GM23248 (cell line): ENCODE measurements at regions not wholly inside any gene's neighbourhood (a gene's known extent, or its start where the extent isn't known, plus 50 kb on each side); places are given as distances from the start of the nearest gene placed in this dataset.

ENCODE experiments used
- EZH2 ChIP-seq: fragments of 200-600 bp; sonication (generic); IDR thresholded peaks from 2 replicates; pipeline ENCODE4 v1.6.1; 2018; ENCODE audit warnings: antibody characterized with exemption, mild to moderate bottlenecking; ENCODE audit not compliant: insufficient read depth, poor library complexity, severe bottlenecking
- EZH2phosphoT487 ChIP-seq: fragments of 200-600 bp; sonication (generic); IDR thresholded peaks from 2 replicates; pipeline ENCODE4 v1.6.1; 2018; ENCODE audit warnings: antibody characterized with exemption, moderate library complexity, mild to moderate bottlenecking, low read depth; ENCODE audit not compliant: insufficient read depth

- TF ChIP-seq EZH2phosphoT487 (no peak), EZH2 (no peak)
Measured at GRCh38 chr1:117739504-117739903, 133.7 kb downstream of the TENT5C start.
